ENCODE measurements at regions not wholly inside any gene's neighbourhood (a gene's known extent, or its start where the extent isn't known, plus 50 kb on each side); places are given as distances from the start of the nearest gene placed in this dataset.

GRCh38 chr16:22971346-22971924 is 157.5 kb downstream of the HS3ST2 start (continued):
- TF ChIP-seq ZFP36 (IDR thresholded peaks at IDR 0.05; ENCODE audit: low read depth, low read length, partially characterized antibody) (no peak), SIX5 (IDR thresholded peaks at IDR 0.05; ENCODE audit: borderline replicate concordance in 1 of 2, insufficient read depth in 1 of 2, low read depth in 1 of 2, low read length in 2 of 2) (no peak), ZNF184 (CRISPR knock-in tag; IDR thresholded peaks at IDR 0.05) (no peak), XRCC3 (IDR thresholded peaks at IDR 0.05) (no peak), TCFL5 (CRISPR knock-in tag; conservative IDR thresholded peaks at IDR 0.05) (no peak), NEUROD1 (IDR thresholded peaks at IDR 0.05; ENCODE audit: borderline replicate concordance, low read depth, low read length, partially characterized antibody) (no peak)
- TF ChIP-seq, protein P1, sequence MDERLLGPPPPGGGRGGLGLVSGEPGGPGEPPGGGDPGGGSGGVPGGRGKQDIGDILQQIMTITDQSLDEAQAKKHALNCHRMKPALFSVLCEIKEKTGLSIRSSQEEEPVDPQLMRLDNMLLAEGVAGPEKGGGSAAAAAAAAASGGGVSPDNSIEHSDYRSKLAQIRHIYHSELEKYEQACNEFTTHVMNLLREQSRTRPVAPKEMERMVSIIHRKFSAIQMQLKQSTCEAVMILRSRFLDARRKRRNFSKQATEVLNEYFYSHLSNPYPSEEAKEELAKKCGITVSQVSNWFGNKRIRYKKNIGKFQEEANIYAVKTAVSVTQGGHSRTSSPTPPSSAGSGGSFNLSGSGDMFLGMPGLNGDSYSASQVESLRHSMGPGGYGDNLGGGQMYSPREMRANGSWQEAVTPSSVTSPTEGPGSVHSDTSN (CRISPR knock-in tag; IDR thresholded peaks at IDR 0.05; ENCODE audit: low read depth): no peak
- TF ChIP-seq, protein P1 (tag; conservative IDR thresholded peaks at IDR 0.05; ENCODE audit: low read depth): no peak
